ENCODE measurements at regions not wholly inside any gene's neighbourhood (a gene's known extent, or its start where the extent isn't known, plus 50 kb on each side); places are given as distances from the start of the nearest gene placed in this dataset.

DNA sequence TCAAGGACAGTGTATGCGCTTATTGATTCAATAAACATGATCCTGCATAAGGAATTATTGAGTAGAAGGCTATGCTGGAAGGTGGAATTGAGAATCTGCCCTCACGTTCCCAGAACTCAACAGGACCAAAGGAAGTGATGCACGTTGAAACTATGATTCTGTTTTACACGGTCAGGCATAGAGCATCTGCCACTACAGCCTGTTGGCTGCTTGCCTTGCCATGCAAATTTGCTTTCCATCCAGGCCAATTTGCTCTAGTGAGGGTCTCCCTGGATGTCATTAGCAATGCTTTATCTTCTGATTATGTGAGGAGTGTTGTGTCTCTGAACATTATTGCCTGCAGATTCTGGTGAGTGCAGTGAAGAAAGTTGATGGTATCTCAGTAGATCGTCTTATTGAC, 132.9 kb downstream of the ADRA2A start:
- Histone ChIP-seq H3K27ac (no peak overlapping the region), H3K4me3 (no peak overlapping the region)
- no peak for TF ChIP-seq CTCF (IDR thresholded peaks at IDR 0.05)
- no peak for DNase-seq (ENCODE audit: low spot score)

- no peak for TF ChIP-seq CTCF (IDR thresholded peaks at IDR 0.05)
- Histone ChIP-seq H3K27ac (no peak overlapping the region), H3K4me3 (no peak overlapping the region)
- no peak for DNase-seq (ENCODE audit: low spot score)
Observed at GRCh38 chr10:111211241-111211640, 134.4 kb downstream of the ADRA2A start.

GRCh38 chr10:111211706-111212105, 134.9 kb downstream of the ADRA2A start:
- TF ChIP-seq CTCF (IDR thresholded peaks at IDR 0.05): no peak
- Histone ChIP-seq H3K4me3 (no peak overlapping the region), H3K27ac (no peak overlapping the region)
- no peak for DNase-seq (ENCODE audit: low spot score)

DNA sequence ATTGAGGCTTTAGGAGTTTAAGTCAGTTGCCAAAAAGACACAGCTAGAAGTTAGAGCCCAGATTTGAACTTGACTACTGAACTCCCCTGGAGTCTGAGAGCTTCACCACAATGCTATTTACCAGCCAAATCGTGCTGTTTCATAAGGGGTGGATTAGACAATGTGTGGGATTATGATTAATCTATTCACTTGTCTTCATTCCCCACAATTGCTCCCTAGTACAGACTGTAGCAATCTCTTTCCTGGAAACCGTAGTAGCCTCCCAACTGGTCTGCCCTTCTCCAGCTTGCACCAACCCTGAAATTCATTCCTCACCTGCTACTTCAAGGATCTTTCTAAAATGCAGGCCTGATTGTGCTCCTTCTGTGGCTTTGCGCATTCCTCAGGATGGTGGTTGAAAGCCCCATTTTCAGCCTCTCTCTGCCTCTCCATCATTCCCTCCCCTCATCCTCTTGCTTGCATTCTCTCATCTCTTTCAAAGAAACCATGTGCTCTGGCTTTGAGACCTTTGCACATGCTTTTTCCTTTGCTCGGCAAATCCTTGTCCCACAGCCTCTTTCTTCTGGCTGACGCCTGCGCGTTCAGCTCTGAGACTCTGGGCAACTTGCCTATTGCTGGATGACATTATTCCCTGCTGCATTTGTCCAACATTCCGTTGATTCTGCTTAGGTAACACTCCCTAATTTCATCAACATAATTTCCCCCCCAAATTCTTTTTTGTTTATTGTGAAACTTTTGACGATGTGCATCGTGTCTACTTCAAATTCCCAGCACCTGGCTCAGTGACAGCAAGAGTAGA, 145.1 kb downstream of the ADRA2A start:
- no peak for DNase-seq (ENCODE audit: low spot score)
- no peak for TF ChIP-seq CTCF (IDR thresholded peaks at IDR 0.05)
- Histone ChIP-seq H3K27ac (no peak overlapping the region), H3K4me3 (no peak overlapping the region)

DNA sequence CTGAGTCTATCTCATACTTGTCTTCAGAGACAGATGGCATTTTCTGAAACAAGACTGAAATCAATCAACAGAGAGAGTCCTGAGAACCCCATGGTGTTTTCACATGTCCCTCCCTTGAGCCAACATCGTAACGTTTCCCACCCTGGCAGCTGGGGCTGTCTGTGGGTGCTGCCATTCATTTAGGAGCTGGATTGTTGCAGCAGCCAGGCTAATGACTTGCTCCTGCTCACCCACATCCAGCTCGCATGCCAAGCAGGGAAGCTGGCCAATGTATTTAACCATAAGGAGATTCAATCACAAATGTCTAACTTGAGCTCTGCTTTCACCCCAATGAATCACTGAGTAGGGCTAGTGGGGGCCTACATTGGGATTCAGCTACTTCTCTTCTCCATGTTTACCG, 146.1 kb downstream of the ADRA2A start:
- H3K4me3 ChIP-seq: no peak overlapping the region
- TF ChIP-seq CTCF (IDR thresholded peaks at IDR 0.05): no peak
- no peak for DNase-seq (ENCODE audit: low spot score)
- H3K27ac ChIP-seq: no peak overlapping the region

DNA sequence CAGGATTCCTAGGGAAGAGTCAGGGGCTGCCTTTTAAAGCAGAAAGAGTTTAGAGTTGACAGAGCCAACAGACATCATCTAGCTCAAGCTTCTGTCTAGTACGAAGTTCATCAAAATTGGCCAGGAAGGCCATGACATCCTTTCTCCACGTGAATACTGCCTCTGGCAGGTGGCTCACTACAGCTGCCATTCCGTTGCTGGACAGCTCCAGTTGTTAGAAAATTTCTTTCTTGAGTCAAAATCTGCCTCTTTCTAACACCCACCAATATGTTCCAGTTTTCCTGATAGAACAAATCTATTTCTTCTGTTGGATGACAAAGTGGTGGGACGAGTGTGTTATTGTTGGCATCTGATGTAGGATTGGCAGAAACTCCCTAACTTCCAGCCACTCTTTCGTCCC, 154.9 kb downstream of the ADRA2A start:
- TF ChIP-seq CTCF (IDR thresholded peaks at IDR 0.05): no peak
- Histone ChIP-seq H3K4me3 (no peak overlapping the region), H3K27ac (no peak overlapping the region)
- no peak for DNase-seq (ENCODE audit: low spot score)

GRCh38 chr10:111233439-111233838, 156.6 kb downstream of the ADRA2A start:
- no peak for DNase-seq (ENCODE audit: low spot score)
- TF ChIP-seq CTCF (IDR thresholded peaks at IDR 0.05): no peak
- H3K4me3 ChIP-seq: no peak overlapping the region
- no peak overlapping the region for H3K27ac ChIP-seq
